CD4-positive, alpha-beta T cell treated with Interleukin-6 for 4 hours (primary cell): ENCODE measurements at regions not wholly inside any gene's neighbourhood (a gene's known extent, or its start where the extent isn't known, plus 50 kb on each side); places are given as distances from the start of the nearest gene placed in this dataset.
"Not testable (repeated sequence)": the region's sequence is repeated elsewhere in the genome, so short reads cannot be mapped to it uniquely, and the experiment has no call there.

Source experiments
- DNase-seq: peaks from one replicate; pipeline ENCODE4 v3.0.0-alpha.2; 2020; ENCODE audit warnings: mixed read lengths

DNA sequence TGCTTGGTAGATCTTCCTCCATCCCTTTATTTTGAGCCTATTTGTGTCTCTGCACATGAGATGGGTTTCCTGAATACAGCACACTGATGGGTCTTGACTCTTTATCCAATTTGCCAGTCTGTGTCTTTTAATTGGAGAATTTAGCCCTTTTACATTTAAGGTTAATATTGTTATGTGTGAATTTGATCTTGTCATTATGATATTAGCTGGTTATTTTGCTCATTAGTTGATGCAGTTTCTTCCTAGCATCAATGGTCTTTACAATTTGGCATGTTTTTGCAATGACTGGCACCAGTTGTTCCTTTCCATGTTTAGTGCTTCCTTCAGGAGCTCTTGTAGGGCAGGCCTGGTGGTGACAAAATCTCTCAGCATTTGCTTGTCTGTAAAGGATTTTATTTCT is 72.4 kb downstream of the HNRNPD start:
- not testable (repeated sequence) for DNase-seq

DNA sequence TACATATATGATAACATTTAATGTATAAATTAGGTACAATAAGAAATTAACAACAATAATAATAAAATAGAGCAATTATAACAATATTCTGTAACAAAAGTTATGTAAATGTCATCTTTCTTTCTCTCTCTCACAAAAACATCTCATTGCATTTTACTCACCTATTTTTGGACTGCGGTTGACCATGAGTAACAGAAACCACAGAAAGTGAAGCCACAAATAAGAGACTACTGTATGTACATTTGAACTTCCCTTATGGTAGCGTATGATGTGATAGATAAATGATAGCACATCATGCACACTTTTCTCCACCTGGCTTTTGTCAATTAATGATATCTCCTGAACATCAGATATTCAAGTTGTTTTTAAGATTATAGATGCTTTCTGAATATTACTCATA is 80.5 kb downstream of the HNRNPD start:
- DNase-seq: peak; percentile 17

DNA sequence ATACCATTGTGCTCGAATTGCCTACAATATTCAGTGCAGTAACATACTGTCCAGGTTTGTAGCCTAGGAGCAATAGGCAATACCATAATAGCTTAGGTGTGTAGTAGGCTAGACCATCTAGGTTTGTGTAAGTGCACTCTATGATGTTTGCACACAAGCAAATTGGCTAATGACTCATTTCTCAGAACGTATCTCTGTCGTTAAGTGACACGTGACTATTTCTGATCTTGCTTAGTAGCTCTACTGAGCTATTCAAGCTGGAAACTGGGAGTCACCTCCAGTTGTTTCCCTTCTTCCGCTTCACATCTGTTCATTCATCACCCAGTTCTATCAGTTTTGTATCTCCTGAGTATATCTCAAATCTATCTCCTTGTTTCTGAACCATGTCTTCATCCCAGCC is 86.1 kb downstream of the HNRNPD start:
- no peak for DNase-seq

DNA sequence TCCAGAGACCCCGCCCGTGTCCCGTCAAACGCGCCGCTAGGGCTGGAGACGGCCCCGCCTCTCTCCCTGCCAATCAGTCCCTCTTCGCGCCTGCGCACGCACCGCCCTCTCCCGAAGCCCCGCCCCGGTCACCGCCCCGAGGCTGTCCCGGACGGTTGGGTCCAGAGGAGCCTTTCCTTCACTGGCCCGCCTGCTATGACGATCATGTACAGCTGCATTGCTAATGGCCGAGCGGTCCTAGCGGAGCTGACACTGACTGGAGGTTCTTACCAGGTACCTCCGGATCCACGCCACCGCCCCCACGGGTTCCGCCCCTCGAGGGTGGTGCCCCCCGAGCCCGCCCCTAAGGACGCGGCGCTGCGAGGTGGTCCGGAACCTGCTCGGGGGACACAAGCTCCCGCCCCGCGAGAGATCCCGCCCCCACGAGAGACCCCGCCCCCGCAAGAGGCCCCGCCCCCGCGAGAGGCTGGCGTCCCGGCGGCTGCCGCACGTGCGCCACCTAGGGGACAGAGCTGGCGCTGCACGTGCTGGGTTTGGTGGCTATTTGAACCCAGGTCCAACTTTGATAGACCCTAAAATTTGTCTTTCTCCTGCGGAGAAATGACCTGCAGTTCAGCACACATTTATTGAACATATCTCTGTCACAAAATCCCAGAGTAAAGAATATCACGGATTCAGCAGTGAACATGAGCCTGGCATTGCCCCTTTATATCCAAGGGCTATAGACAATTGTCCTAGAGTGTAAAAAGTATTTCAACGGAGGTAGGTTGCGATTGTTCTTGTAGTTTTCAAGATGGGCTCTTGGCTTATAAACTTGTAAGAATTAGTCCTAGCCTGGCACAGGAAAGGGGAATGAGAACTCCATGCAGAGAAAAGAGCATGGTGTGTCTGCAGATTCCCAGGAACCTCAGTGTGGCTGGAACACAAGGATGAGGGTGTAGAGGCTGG is 88.7 kb downstream of the HNRNPD start:
- peak; percentile 98 for DNase-seq

DNA sequence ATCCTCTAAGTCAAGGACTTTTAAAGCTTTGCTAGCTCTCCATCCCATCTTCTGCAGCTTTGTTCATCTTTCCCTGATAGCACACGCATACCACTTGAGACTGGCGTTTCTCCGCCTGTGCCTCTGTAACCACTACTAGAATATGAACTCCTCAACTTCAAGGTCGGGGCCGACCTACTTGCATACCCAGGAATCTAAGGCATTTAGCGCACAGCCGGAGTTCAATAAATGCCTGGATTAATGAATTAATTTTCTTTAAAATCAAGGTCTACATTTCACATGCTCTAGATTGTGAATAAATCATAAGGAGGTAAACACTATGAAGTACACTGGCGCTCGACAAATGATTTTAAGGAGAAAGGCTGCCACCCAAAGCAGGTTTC is 89.3 kb downstream of the HNRNPD start:
- no peak for DNase-seq

DNA sequence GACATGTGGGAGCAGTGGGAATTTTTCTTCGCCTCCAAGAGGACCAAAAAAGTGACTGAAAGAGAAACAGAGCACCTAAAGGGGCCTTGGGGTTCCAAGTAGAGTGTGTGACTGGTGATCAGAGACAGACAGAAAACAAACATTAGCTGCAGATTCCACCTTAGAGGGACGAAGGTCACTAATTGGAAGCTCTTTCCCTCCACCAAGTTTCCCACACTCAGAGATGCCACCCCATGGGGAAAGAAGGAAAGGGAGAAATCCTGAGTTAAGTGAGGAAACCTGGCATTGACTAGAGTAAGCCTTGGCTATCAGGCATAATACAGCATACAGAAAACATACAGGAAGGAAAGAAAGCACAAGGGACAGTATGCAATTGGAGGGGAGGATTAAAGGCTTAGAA is 90.9 kb downstream of the HNRNPD start:
- no peak for DNase-seq

DNA sequence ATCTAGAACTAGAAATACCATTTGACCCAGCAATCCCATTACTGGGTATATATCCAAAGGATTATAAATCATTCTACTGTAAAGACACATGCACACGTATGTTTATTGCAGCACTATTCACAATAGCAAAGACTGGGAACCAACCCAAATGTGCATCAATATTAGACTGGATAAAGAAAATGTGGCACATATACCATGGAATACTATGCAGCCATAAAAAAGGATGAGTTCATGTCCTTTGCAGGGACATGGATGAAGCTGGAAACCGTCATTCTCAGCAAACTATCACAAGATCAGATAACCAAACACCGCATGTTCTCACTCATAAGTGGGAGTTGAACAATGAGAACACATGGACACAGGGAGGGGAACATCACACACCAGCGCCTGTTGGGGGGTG is 94.2 kb downstream of the HNRNPD start:
- DNase-seq: not testable (repeated sequence)

DNA sequence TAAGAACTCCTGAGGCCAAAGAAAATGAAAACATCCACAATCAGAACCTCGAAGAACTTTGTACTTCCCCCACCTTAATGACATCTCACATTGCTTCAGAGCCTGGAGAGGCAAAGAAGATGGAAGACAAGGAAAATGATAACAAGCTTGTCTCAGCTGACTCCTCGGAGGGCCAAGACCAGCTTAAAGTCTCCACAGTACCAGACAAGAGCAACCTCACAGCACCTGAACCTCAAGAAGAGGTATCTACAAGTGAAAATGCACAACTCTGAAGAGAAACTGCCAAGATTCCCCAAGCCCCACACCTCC is 97.5 kb downstream of the HNRNPD start:
- no peak for DNase-seq

DNA sequence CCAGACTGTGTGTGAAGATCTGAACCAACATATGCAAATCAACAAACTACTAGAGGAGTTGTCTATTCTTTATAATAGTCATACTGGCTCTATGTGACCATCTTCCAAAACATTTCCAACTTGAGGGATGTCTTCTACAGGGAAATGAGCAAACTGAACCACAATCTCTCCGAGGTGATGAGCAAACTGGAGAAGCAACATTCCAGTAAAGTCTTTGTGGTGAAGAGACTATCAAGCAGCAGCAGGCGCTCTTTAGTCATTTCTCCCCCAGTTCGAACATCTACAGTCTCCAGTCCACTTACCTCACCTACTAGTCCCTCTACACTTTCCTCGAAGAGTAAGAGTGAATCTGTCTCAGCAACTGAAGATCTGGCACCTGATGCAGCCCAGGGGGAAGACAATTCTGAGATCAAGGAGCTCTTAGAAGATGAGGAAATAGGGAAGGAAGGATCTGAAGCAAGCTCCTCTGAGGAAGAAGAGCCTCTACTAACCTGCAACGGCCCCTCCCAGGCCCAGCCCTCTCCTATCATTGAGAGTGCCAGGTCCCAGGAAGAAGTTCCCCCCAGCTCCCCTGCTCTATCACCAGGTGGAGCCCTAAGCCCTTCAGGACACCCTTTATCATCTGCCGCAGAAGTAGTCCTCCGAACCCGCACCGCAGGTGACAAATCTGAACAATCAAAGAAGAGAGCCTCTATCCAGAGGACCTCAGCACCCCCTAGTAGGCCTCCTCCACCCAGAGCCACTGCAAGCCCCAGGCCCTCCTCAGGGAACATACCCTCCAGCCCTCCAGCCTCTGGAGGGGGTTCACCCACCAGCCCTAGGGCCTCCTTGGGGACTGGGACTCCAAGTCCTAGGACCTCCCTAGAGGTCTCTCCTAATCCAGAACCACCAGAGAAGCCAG is 98.1 kb downstream of the HNRNPD start:
- no peak for DNase-seq

DNA sequence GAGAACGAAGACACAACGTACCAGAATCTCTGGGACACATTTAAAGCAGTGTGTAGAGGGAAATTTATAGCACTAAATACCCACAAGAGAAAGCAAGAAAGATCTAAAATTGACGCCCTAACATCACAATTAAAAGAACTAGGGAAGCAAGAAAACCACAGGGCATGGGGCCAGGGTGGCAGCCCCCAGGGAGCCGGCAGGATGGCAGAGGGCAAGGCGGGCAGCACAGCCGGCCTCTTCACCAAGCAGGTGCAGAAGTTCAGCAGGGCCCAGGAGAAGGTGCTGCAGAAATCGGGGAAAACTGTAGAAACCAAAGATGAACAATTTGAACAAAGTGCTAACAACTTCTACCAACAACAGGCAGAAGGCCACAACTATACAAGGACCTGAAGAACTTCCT is 99.1 kb downstream of the HNRNPD start:
- not testable (repeated sequence) for DNase-seq

DNA sequence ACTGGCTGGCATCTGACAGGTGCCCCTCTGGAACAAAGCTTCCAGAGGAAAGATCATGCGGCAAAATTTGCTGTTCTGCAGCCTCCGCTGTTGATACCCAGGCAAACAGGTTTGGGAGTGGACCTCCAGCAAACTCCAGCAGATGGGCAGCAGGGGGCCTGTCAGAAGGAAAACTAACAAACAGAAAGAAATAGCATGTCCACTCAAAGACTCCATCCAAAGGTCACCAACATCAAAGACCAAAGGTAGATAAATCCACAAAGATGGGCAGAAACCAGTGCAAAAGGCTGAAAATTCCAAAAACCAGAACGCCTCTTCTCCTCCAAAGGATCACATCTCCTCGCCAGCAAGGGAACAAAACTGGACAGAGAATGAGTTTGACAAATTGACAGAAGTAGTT is 101.3 kb downstream of the HNRNPD start:
- DNase-seq: not testable (repeated sequence)

DNA sequence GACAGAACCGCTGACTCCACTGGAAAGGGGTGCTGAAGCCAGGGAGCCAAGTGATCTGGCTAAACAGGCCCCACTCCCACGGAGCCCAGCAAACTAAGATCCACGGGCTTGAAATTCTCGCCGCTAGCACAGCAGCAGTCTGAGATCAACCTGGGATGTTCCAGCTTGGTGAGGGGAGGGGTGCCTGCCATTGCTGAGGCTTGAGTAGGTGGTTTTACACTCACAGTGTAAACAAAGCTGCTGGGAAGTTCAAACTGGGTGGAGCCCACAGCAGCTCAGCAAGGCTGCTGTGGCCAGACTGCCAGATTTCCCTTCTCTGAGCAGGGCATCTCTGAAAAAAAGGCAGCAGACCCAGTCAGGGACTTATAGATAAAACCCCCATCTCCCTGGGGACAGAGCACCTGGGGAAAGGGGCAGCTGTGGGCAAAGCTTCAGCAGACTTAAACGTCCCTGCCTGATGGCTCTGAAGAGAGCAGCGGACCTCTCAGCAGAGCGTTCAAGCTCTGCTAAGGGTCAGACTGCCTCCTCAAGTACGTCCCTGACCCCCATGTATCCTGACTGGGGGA is 101.8 kb downstream of the HNRNPD start:
- peak; percentile 7 for DNase-seq

DNA sequence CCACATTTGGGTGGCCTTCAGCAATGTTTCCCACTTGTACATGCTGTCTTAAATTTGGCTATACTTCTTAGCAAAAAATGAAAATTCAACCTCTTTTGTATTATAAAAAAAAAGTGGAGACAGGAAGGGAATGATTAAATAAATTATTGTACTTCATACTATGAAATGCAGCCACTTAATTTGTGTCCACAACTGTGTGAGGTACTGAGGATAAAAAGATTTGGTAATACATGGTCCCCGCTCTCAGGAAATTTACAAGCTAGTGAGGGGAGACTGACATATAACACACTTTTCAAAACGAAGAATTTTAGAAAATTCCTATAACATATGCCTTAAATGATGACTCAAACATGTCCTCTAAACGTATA is 105.0 kb downstream of the HNRNPD start:
- no peak for DNase-seq

DNA sequence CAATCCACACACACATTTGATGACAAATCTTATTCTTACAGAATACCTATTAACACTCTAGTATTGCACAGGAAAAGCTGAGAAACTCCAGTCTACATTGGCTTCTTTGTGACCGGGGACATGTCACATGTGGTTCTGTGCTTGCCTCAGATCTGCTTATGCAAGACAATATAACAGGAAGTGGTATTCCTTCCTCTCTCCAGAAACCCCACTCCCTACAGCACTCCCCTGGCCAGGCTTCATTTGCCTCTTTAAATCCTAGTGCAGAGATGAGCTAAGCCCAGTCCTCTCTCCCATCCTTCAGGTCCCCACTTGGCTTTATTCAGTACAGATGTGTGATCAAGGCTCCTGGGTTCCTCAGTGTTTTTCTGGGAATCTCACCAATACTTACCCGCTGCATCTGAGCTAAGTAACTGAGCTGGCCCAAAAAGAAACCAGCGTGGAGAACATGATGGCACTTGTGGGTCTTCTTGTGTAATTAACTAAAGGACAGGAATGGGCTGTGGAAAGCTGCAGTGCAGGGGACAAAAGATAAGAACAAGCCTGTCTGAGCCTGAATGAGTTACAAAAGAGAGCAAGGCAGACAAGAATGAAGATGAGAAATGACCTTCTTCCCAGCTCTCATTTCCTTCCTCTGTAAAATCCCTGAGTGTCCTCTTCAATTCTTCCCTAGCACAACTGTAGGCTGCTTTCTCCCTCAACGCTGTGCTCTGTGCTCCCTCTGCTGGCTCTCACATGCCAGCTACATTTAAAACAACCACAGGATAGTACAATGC is 105.6 kb downstream of the HNRNPD start:
- DNase-seq: peak; percentile 62

DNA sequence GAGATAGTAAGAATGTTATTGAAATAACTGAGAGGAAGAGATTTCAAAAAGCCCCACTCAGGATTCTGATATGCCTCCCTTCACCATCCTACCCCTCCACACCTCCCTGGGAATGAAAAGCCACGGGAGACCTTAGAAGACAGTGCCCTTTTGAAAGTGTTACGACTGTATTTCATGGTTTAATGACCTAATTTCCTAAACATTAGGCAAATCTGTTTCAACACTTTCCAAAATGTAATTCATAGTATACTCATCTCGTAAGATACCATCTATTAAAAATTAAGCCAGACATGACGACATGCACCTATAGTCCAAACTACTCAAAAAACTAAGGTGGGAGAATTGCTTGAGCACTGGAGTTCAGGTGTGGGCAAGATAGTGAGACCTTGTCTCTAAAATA is 106.3 kb downstream of the HNRNPD start:
- DNase-seq: no peak

DNA sequence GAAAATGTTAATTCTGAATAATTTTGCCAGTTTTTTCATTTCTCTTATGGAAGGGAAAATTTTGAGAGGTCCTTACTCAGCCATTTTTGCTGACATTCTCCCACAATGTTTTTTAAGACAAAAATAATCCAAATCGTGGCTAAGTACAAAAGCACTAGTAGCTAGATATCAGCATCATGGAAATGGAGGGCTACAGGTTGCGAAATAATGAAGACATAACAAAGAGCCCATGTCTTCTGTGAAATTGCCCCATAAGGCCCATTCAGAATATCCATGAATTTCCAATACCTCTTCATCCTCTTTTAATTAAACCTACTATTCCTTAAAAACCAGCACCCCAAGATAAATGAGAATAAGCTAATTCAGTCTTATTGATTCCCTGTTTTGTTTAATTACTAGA is 107.4 kb downstream of the HNRNPD start:
- DNase-seq: no peak

DNA sequence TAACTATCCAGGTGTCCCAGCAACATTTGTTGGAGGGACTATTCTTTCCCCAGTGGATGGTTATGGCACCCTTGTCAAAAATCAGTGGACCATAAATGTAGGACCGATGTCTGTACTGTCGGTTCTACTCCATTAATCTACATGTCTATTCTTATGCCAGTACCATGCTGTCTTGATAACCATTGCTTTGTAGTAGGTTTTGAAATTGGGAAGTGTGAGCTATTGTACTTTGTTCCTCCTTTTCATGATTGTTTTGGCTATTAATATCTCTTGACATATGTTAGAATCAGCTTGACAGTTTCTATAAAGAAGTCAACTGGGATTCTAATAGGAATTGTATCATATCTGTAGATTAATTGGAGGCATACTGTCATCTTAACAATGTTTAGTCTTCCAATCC is 112.7 kb downstream of the HNRNPD start:
- DNase-seq: no peak

DNA sequence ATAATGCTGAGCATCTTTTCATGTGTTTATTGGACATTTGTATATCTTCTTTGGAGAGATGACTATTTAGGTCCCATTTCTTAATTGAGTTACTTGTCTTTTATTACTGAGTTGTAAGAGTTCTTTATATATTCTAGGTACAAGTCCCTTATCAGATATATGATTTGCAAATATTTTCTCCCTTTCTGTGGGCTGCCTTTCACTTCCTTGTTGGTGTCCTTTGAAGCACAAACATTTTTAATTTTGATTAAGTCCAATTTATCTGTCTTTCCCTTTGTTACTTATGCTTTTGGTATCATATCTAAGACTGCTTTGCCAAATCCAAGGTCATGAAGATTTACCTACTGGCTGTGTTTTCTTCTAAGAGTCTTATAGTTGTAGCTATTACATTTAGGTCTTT is 113.2 kb downstream of the HNRNPD start:
- DNase-seq: no peak

DNA sequence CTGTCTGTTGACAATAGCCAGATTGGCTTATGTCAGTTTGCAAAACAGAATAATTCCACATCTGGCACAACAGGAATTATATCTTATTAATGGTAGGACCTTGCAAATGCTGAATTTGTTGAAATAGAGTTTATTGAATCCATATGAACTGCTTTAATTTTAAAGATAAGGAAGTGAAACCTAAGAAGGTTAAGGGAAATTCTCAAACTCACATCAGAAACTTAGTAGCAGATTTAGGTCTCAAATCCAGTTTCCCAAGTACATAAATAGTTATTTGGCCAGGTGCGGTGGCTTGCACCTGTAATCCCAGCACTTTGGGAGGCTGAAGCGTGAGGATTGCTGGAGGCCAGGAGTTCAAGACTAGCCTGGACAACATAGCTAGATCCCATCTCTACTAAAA is 117.1 kb downstream of the HNRNPD start:
- DNase-seq: no peak

DNA sequence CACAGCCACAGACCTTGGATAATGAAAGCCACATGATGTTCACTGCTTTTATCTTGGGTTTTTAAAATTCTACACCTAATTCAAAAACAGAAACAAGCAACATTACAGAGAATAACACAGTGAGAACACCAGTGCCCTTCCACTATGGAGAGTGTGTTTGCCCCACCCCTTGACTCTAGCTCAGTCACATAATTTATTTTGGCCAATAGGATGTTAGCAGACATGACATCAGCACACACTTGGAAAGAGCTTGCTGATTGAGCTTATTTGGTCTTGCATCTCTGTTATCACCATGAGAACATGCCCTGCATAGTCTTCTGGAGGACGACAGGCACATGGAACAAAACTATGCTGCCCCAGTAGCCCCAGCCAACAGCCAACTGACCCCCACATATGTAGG is 118.1 kb downstream of the HNRNPD start:
- DNase-seq: no peak

DNA sequence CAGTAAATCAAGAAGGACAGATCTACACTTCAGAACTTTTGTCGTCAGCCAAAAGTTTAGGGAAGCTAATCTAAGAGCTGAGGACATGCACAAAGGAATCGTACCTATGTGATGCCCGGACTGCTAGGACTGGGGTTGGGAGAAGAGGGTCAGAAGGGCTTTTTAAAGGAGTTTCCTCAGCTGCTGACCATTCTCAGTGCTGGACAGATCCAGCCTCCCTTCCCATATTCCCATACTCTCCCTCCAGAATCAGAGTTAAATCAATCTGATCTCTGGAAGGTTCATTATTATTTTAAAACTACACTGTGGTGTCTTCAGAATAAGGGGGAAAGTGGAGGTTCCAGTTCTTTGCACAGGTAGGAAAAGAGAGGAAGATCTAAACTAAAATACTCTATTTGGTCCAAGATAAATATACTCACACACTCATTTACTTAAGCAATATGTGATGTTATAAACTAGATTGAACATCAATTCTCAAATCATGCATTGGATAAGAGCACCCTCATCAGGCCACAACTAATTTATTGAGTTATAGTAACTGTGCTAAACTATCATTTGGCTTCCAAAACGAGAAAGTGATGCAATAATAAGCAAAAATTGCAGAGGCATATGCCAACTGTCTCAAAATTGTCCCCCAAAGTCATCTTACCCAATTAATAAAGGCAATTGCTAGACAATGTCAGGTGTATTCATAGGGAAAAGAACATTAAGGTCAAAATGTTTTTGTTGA is 124.7 kb downstream of the HNRNPD start:
- no peak for DNase-seq

DNA sequence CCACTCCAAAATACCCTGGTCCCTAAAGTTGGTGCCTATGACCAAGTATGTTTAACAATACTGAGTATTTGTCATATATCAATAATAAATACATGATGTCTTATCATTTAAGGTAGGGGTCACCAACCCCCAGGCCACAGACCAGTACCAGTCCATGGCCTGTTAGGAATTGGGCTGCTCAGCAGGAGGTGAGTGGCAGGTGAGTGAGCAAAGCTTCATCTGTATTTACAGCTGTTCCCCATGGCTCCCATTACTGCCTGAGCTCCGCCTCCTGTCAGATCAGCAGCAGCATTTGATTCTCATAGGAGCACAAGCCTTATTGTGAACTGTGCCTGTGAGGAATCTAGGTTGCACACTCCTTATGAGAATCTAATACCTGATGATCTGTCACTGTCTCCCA is 126.2 kb downstream of the HNRNPD start:
- DNase-seq: no peak
